Limb (tissue), 2 donors: ENCODE measurements at regions not wholly inside any gene's neighbourhood (a gene's known extent, or its start where the extent isn't known, plus 50 kb on each side); places are given as distances from the start of the nearest gene placed in this dataset.

ENCODE experiments used
- DNase-seq, 2 donors: peaks; one replicate each; pipeline ENCODE4 v3.0.0-alpha.2; 2016; ENCODE audit errors: extremely low spot score in 2 of 2

- DNase-seq, result no peak
Measured at GRCh38 chr6:126904176-126904575, 214.3 kb upstream of the RSPO3 start.

GRCh38 chr6:126905917-126906316 is 212.6 kb upstream of the RSPO3 start:
- DNase-seq, result no peak

DNA sequence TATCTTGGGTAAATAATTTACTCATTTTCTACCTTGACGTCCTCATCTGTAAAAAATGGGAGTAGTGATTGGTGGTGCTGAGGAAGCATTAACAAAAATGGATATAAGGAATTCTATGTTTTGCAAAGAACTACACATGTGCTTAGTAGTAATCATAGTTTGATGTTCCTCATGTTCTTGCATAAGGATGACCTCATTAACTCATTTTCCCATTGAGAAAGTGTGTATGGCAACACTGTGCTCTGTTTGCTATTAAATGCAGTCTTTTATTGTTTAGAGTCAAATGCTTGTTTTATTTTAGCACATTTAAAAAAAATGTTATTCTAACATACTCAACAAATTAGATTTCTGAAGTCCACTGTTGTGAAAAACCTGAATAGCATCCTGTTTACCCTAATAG is 211.2 kb upstream of the RSPO3 start:
- DNase-seq, result no peak

DNA sequence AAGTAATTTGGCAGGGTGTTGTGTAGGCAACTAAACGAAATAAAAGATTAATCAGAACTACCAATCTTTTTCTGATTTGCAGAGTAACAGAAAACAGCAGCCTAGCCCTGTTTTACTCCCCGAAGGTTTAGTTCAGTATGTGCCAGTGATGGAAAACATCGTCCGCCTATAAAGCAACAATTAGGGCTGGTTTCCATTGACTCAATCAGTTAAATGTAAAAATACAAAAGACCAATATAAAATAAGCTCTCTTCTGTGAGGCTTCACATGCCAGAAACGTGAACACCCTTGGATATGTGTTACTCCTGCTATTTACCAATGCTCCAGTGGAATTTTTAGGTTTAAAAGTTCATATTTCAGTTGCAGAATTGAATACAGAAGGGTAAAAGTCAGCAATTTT is 210.5 kb upstream of the RSPO3 start:
- DNase-seq, result no peak

DNA sequence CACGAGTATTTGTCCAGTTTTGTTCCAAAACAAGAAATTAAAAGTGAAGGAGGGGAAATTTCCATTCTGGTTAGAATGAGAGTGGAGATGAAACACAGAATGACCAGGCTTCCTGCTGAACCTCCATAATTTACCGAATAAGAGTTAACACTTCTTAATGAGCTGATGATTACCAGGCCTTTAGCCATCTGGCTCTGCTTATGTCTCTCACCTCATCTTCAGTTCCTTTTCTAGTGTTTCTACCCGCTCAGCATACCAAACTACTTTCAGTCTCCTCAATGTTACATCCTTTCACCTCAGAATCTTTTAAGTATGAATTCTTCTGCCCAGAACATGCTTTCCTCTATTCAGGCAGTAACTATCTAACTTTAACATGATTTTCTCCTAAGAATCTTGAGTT is 209.0 kb upstream of the RSPO3 start:
- DNase-seq, result no peak

DNA sequence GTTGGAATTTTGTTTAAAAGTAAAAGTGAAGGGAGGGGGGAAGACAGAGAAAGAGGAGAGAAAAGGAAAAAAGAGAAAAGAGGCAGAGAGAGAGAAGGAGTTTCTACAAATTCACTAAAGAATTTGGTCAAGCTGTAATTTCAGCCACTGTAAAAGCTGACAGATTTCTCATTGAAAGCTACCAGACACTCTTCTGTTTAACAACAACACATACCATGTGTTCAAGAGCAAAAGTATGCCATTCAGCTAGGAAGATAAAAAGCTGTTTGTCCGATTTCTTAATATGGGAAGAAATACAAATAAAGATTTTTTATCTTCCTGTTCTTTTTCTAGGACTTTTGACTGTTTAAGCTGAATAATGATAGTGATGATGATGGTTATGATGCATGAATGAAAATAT is 204.8 kb upstream of the RSPO3 start:
- no peak for DNase-seq

GRCh38 chr6:126914172-126914571 is 204.3 kb upstream of the RSPO3 start:
- DNase-seq, result no peak

DNA sequence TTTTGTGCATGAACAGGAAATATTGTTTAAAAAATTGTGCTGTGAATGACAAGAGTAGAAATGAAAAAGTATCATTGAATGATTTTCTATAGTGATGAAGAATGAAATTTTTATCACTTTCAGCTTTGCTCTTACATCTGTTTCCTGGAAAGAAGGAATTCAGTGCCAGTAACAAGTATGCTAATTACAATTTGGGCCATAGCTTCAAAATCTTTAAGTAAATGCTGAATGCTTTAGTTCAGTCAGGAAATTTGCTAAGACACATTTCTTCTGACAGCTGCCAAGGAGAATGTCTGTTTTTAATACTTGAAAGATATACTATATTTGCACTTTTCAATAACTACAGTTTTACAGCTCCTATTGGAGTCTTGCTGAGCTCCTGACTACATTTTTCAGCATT is 203.7 kb upstream of the RSPO3 start:
- DNase-seq, result no peak

DNA sequence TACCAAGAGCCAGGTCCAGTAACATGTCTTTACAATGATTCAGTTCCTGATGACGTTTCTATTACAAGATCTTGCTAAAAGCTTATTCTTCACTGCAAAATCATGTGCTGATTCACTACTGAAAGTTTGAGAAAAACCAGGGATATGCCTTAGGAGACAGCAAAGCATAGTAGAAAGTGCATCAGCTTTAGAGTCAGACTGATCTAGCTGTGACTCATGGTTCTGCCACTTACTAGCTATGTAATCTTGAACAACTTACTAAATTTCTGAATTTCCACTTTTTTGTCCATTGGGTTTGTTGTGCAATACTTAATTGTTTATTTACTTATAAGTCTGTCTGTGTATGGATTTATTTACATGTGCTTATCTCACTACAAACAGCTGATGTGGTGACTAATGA is 198.5 kb upstream of the RSPO3 start:
- DNase-seq, result no peak

- DNase-seq, result no peak
Measured at GRCh38 chr6:126923807-126924206, 194.7 kb upstream of the RSPO3 start.

- no peak for DNase-seq
Measured at GRCh38 chr6:126926926-126927325, 191.5 kb upstream of the RSPO3 start.

DNA sequence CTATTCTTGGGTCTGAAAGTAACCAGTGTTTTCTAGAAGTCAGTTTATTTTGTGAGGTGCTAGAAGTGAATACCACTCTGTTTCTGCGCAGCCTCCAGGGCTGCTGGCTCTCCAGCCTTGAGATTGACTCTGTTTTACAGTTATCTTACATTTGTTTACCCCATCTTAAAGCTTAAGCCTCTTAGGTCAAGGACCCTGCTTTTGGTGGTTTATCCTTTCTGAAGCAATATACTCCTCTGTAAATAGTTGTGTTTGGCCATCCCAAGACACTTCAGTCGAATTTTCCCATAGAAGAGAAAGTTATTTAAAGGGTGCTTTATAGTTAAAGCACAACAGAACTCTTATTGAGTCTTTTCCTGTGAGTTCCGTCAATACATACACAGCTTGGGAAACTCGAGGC is 190.6 kb upstream of the RSPO3 start:
- no peak for DNase-seq

DNA sequence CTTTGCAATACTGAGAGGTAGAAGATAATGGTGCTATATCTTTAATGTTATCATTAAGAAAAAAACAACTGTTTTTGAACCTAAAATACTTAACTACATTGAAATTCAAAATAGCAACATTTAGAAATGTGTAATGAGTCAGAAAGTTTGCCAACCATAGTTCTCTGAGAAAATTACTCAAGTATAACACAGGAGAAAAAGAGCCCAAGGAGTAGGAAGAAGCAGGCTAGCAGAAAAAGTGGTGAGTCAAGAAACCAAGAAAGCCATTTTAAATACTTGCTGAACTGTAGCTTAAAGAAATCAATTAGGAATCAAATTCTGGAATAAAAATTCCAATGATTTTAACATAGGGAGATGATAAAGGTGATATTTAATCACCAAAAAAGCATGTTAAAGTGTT is 181.0 kb upstream of the RSPO3 start:
- DNase-seq, result no peak

GRCh38 chr6:126939784-126940183 is 178.7 kb upstream of the RSPO3 start:
- no peak for DNase-seq

DNA sequence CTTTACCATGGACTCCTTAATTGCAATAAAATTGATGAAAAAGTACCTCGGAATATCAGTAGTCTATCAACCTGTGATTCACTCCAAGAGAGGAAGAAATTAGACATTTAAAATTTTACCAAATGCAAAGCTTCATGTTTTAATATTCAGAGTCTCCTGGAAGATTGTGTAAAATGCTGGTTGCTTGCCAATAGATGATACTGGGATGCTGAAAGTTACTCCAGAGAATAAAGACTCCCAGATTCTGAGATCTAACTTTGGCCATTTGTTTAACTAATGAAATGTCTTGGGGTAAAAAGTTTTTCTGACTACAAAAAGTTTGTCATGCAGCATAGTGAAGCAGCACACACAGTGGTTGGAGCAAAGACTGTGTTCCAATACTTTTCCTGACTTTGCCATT is 176.7 kb upstream of the RSPO3 start:
- no peak for DNase-seq

GRCh38 chr6:126944512-126944911 is 174.0 kb upstream of the RSPO3 start:
- no peak for DNase-seq

- peak in 1 of 2 donors; percentile 5 for DNase-seq
Measured at GRCh38 chr6:126945150-126945685, 173.3 kb upstream of the RSPO3 start.

DNA sequence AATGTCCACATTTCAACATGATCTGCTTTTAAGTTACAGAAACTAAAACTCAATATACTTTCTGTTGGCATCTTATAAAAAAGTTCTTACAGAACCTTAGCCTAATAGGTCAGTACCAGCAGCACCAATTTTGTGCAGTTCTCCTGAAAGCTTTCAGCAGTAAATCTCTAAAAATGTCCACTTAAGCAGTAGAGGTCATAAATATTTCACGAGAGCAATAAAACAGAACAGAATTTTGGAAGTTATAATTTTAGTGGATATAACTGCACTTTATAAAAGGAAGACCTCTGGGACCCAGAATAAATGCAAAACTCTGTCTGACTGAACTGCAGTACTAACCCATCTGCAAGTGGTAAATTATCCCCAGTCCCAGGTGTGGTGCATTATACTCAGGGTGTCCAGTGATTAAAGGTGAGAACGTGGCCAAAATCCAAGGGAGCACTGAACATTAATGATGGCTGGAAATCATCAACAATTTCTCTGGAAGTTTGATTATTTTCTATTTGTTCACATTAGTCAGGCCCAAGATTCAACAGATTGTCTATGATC is 172.6 kb upstream of the RSPO3 start:
- no peak for DNase-seq

DNA sequence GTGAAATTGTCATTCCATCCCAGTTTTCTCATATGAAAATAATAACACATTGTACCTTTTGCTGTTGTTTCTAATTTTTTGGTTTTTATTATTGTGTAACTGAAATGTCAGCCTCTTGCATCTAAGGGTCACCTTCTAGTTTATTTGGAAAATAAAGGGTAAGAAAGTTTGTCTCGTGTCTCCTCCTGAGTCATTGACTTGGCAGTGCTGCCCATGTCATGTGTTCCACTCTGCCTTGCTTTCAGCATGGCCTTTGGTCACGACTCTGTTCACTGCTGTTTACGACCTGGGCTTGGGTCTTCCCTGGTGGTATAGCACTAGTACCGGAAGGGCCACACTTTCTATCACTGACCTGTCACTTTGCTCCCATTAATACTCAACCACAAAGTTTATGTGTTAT is 171.4 kb upstream of the RSPO3 start:
- no peak for DNase-seq

DNA sequence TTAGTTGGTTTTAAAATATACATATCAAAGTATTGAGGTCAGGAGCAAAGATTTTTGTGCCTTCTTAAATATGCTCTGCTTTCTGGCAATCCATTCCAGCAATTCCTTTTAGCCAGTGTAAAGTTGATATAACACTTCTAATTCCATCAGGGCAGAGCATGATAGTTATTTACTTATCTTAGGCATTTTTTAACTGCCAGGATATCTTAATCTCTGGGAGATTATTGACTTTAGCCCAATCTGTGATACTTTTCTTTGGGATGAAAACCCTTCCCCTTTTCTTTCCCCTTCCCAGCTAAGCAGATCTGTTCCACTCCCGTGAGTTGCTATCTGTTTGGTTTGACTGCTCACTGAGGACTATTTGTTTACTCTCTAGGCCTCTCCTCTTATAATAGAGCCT is 168.7 kb upstream of the RSPO3 start:
- no peak for DNase-seq

DNA sequence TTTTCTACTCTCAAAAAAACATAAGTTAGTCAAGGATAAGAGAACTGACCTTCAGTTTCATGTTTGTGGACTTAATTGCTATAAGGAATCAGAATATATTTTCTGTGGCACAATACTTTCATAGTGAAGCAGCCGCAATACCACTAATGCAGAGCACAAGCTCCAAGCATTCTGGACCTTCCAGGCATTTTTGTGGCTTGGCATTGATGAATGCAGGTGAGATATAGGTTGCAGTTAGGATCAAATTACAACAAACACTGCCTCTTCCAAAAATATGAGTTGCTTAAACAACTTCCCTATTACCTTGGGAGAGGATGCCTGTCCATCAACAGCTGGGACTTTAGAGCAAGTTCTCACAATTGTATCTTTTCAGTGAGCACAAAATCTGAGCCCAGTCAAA is 162.8 kb upstream of the RSPO3 start:
- DNase-seq, result no peak

DNA sequence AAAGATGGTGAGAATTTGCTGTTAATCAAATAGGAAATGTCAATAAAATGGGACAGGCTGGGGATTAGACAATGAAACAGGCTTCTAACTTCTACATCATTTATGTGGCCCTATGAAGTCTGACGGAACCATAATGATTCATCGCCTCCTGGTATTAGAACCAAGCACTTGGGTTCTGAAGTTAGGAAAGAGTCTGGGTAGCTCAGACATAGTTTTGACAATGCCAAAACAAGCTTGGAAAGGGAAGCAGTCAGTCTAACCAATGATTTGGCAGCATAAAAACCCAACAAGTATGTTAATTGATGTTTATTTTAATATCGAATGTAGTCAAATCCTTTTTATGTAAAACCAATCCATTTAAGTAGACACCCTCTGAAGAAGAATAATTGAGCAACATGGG is 160.8 kb upstream of the RSPO3 start:
- no peak for DNase-seq

DNA sequence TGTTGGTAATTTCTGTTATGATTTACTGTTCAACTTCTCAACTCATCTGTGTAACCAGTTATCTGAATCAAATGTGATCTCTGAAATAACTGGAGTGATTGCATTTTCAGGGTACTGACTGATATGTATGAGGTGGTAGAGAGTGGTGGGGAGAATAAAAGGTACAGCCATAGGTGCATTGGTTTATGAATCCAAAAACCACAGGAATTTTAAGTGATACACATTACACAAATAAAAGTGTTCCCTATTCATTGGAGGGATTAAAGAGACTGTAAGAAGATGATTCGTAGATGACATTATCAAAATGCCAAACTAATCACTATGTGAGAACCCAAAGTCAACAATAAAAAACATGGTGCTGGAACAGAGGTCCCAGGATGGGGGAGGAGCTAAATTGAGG is 158.7 kb upstream of the RSPO3 start:
- DNase-seq, result no peak
